T-cell (primary cell): ENCODE measurements at regions not wholly inside any gene's neighbourhood (a gene's known extent, or its start where the extent isn't known, plus 50 kb on each side); places are given as distances from the start of the nearest gene placed in this dataset.

ENCODE experiments used
- ATAC-seq, 4 experiments: fragments of 200-7000 bp in 3 of 4; fragments of 150-1000 bp in 1 of 4; cut with Tn5 transposase; replicated peaks in 1 of 4; 1 replicate in 3 of 4; 2 replicates in 1 of 4; pipeline ENCODE4 v1.10.0; 2021; ENCODE audit warnings: moderate library complexity in 3 of 4, mild to moderate bottlenecking in 2 of 4, moderate number of reproducible peaks in 1 of 4
- CTCF ChIA-PET, 2 donors: fragments of 300-600 bp; sonication (Branson Sonifier 250); formaldehyde crosslinking; loops; one replicate each; lab custom pipeline; 2022; ENCODE audit warnings: antibody characterized with exemption in 2 of 2; lab: Charles Lee
- POLR2A ChIA-PET, 2 donors: fragments of 300-600 bp; sonication (Branson Sonifier 250); formaldehyde crosslinking; loops; one replicate each; lab custom pipeline; 2022; ENCODE audit warnings: antibody characterized with exemption in 2 of 2; lab: Charles Lee
- DNase-seq, 35 experiments: peaks; one replicate each; pipeline versions ENCODE4 v3.0.0 to v3.0.0-alpha.2; 2013 to 2023
- H3K27ac ChIP-seq: one replicate; pipeline ENCODE4 v1.5.1; 2013; ENCODE audit warnings: low read length
- H3K27me3 ChIP-seq, 2 experiments: replicated peaks in 1 of 2; 1 replicate in 1 of 2; 2 replicates in 1 of 2; pipeline versions ENCODE4 v1.6.1 to v1.7.0; 2013; ENCODE audit warnings: low read length in 1 of 2, mixed read lengths in 1 of 2; ENCODE audit not compliant: control insufficient read depth in 2 of 2, insufficient read depth in 2 of 2; ENCODE audit errors: extremely low read depth in 1 of 2
- H3K36me3 ChIP-seq, 2 donors: 1 replicate in 1 of 2; 2 replicates in 1 of 2; pipeline versions ENCODE4 v1.6.1 to v1.7.0; 2013; ENCODE audit warnings: low read length in 1 of 2; ENCODE audit not compliant: control insufficient read depth in 2 of 2, insufficient read depth in 1 of 2; ENCODE audit errors: extremely low read depth in 1 of 2
- H3K4me1 ChIP-seq, 2 experiments: 1 replicate in 1 of 2; 2 replicates in 1 of 2; pipeline versions ENCODE4 v1.6.1 to v1.7.0; 2013; ENCODE audit warnings: low read length in 2 of 2, mixed read lengths in 1 of 2; ENCODE audit not compliant: insufficient read depth in 2 of 2, control insufficient read depth in 1 of 2; ENCODE audit errors: extremely low read depth in 1 of 2
- H3K4me3 ChIP-seq, 2 donors: 1 replicate in 1 of 2; 2 replicates in 1 of 2; pipeline versions ENCODE4 v1.5.1 to v1.7.0; 2013; ENCODE audit warnings: mild to moderate bottlenecking in 2 of 2, low read length in 1 of 2, moderate library complexity in 1 of 2; ENCODE audit not compliant: control insufficient read depth in 1 of 2; ENCODE audit errors: extremely low read depth in 1 of 2
- H3K9me3 ChIP-seq: 2 replicates; pipeline ENCODE4 v1.7.0; 2013
- H3K27ac Mint-ChIP-seq, 2 donors: one replicate each; pipeline ENCODE4 v1.8.0; 2020 to 2021; ENCODE audit warnings: mild to moderate bottlenecking in 2 of 2, mixed read lengths in 2 of 2
- H3K27me3 Mint-ChIP-seq, 2 donors: one replicate each; pipeline ENCODE4 v1.8.0; 2021 to 2022; ENCODE audit warnings: mixed read lengths in 2 of 2
- H3K36me3 Mint-ChIP-seq: one replicate; pipeline ENCODE4 v1.8.0; 2021; ENCODE audit warnings: mixed read lengths
- H3K4me1 Mint-ChIP-seq, 3 donors: one replicate each; pipeline ENCODE4 v1.8.0; 2020 to 2022; ENCODE audit warnings: mixed read lengths in 3 of 3, mild to moderate bottlenecking in 1 of 3
- H3K4me3 Mint-ChIP-seq, 3 donors: one replicate each; pipeline ENCODE4 v1.8.0; 2020 to 2022; ENCODE audit warnings: mild to moderate bottlenecking in 3 of 3, mixed read lengths in 3 of 3, moderate library complexity in 3 of 3
- H3K9me3 Mint-ChIP-seq, 3 donors: one replicate each; pipeline ENCODE4 v1.8.0; 2020 to 2022; ENCODE audit warnings: mixed read lengths in 3 of 3
- WGBS: methylation state at CpG from one replicate; pipeline ENCODE4 v1.1.5; 2013; ENCODE audit warnings: missing lambda C conversion rate; ENCODE audit not compliant: insufficient coverage; 5-methylcytosine and 5-hydroxymethylcytosine counted together

DNA sequence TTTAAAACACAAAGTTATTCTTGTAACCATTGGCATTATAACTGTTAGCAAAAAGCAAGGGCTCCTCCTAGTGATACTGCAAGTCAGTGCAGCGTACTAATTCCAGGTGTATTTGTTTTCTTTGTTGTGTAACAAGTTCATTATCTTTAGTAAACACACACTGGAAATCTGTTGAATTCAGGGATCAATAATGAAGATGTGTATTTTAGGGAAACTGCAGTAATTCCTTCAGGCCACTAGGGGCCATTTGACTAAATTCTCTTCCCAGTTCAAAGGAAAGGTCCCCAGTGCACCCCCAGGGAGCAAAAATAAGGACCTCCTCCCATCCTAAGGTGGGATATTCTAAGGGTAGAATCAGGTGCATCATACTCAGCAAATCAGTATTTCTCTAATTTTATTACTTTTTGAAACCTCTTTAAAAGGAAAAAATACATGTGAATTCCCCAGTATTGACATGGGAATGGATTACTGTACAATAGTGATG lies 158.6 kb upstream of the LYZL1 start:
- Histone ChIP-seq H3K4me3 (no peak overlapping the region), H3K36me3 (no peaks in the 10 kb centered on the region), H3K27me3 (peaks cover 0 to 6% of the 10 kb centered on the region in 2 experiments), H3K9me3 (no peaks in the 10 kb centered on the region), H3K27ac (no peak overlapping the region), H3K4me1 (no peaks in the 10 kb centered on the region)
- Mint-ChIP-seq H3K36me3 (no peaks in the 10 kb centered on the region), H3K27ac (no peak overlapping the region), H3K27me3 (peaks cover 19% of the 10 kb centered on the region in 2 donors), H3K4me1 (no peaks in the 10 kb centered on the region), H3K9me3 (no peaks in the 10 kb centered on the region), H3K4me3 (no peak overlapping the region)
- ATAC-seq: no peak
- ChIA-PET CTCF (no interaction called here), POLR2A (interaction anchor here in 1 of 2 donors (0.7 kb wide), 1 partner anchor 269 kb away, joined by 4 read pairs; no protein-coding TSS in a partner anchor)
- no CpG with 5 or more reads among the region's 1 CpG for WGBS
- DNase-seq: no peak

DNA sequence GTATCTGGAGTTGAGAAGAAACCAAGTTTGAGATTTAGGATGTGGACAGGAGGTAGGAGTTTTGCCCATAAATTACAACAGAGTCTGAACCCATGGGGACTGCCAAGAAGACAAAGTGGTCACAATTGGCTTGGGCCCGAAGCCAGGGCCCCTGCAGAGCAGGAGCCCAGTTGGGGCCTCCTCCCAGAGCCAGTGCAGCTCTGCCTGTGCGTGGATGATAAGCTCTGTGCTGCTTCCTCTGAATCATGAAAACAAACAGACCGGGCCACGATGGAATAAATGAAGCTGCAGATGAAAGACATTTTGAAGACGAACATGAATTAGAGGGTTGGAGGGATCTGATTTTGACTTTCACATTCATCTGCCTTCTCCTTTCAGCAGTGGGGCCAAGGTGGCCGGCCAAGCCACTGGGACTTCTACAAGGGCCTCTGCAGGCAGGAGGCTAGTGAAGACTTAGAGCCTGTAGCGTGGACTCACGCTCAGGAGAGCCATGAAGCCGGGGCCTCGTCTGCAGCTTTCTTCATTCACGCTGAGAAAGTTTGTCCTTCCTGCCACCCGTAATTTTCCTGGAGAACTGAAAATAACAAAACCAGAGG lies 156.8 kb upstream of the LYZL1 start:
- WGBS: 60% methylated on average over 9 of the region's 12 CpGs
- Histone ChIP-seq H3K27ac (no peak overlapping the region), H3K4me3 (no peak overlapping the region), H3K9me3 (no peaks in the 10 kb centered on the region), H3K36me3 (no peaks in the 10 kb centered on the region), H3K4me1 (no peaks in the 10 kb centered on the region), H3K27me3 (peaks cover 0 to 6% of the 10 kb centered on the region in 2 experiments)
- H3K4me1 Mint-ChIP-seq: no peaks in the 10 kb centered on the region
- ChIA-PET POLR2A (interaction anchor here in 1 of 2 donors (0.6 kb wide), 1 partner anchor 9 kb away, joined by 3 read pairs; no protein-coding TSS in a partner anchor), CTCF (no interaction called here)
- H3K9me3 Mint-ChIP-seq: no peaks in the 10 kb centered on the region
- no peak overlapping the region for H3K4me3 Mint-ChIP-seq
- H3K27ac Mint-ChIP-seq: no peak overlapping the region
- H3K36me3 Mint-ChIP-seq: no peaks in the 10 kb centered on the region
- DNase-seq: no peak
- ATAC-seq: no peak
- peaks cover 19 to 21% of the 10 kb centered on the region in 2 donors for H3K27me3 Mint-ChIP-seq

DNA sequence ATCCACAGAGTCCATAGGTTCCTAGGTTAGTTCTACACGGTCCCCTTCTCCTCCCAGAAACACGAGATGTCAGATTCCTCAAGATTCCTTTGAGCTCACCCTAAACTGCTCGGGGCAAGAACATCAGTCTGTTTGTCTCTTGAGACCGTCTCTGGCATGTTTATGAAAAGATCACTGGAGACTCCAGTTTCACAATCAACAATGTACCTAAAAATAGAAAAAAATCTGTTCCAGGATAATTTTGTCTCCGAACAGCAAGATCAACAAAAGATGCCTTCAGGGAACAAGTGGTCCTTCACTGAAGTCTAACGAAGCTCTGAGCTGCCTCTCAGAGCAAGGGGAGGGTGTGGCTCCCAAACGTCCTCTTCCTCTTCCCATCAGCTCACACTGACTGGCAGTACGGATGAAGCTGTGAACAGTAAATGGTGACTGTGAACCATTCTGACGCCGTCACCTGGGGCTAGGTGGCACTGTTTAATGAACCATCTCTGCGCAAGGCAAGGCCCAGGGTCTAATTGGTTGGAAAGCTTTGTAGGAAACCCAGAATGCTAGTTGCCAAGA lies 156.2 kb upstream of the LYZL1 start:
- WGBS: 83% methylated on average over 3 of the region's 11 CpGs
- Mint-ChIP-seq H3K4me3 (no peak overlapping the region), H3K4me1 (no peaks in the 10 kb centered on the region), H3K27me3 (peaks cover 19 to 21% of the 10 kb centered on the region in 2 donors), H3K36me3 (no peaks in the 10 kb centered on the region), H3K9me3 (no peaks in the 10 kb centered on the region), H3K27ac (no peak overlapping the region)
- H3K4me3 ChIP-seq: no peak overlapping the region
- no peaks in the 10 kb centered on the region for H3K36me3 ChIP-seq
- no peak overlapping the region for H3K27ac ChIP-seq
- ATAC-seq (no peak), DNase-seq (no peak)
- no peaks in the 10 kb centered on the region for H3K4me1 ChIP-seq
- H3K9me3 ChIP-seq: no peaks in the 10 kb centered on the region
- peaks cover 0 to 6% of the 10 kb centered on the region in 2 experiments for H3K27me3 ChIP-seq
- ChIA-PET POLR2A (no interaction called here), CTCF (no interaction called here)

DNA sequence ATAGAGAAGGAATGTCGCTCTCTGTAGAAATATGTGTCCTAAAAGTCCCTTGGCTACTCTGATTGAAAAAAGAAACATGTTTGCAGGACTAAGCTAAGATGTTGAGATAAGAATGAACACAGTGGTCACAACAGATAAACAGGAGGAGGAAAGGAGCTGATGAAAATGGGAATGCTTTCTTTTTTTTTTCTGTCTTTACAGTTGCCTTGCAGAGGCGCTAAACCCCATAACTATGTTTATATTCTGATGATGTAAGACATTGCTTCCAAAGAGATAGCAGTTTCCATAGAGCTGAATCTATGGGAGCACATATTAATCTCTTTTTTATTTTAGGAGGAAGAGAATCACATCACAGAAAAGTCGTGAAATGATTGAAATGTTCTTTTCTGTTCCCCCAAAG lies 153.5 kb upstream of the LYZL1 start:
- Histone ChIP-seq H3K27ac (no peak overlapping the region), H3K27me3 (peaks cover 0 to 6% of the 10 kb centered on the region in 2 experiments), H3K9me3 (no peaks in the 10 kb centered on the region), H3K4me3 (no peak overlapping the region), H3K36me3 (no peaks in the 10 kb centered on the region), H3K4me1 (no peaks in the 10 kb centered on the region)
- no peak for DNase-seq
- H3K36me3 Mint-ChIP-seq: no peaks in the 10 kb centered on the region
- no peak for ATAC-seq
- H3K4me1 Mint-ChIP-seq: no peaks in the 10 kb centered on the region
- WGBS: no CpG with 5 or more reads among the region's 3 CpGs
- peaks cover 16% of the 10 kb centered on the region in 2 donors for H3K27me3 Mint-ChIP-seq
- no peak overlapping the region for H3K4me3 Mint-ChIP-seq
- H3K27ac Mint-ChIP-seq: no peak overlapping the region
- ChIA-PET CTCF (interaction anchor here in 1 of 2 donors (0.6 kb wide), 1 partner anchor 961 kb away, joined by 3 read pairs; no protein-coding TSS in a partner anchor), POLR2A (no interaction called here)
- no peaks in the 10 kb centered on the region for H3K9me3 Mint-ChIP-seq

DNA sequence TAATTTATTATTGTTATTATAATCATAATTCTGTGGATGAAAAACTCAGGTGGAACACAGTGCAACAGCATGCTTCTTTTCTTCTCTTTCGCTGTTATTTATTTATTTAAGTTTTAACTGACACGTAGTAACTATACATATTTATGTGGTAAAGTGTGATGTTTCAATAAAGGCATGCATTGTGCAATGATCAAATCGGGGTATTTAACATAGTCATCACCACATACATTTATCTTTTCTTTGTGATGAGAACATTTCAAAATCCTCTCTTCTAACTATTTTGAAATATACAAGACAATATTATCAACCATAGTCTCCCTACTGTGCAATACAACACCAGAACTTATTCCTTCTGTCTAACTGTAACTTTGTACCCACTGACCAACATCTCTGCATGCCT lies 152.5 kb upstream of the LYZL1 start:
- no peak for DNase-seq
- H3K36me3 ChIP-seq: no peaks in the 10 kb centered on the region
- Mint-ChIP-seq H3K9me3 (no peaks in the 10 kb centered on the region), H3K4me3 (no peak overlapping the region), H3K36me3 (no peaks in the 10 kb centered on the region), H3K27ac (no peak overlapping the region), H3K27me3 (peaks cover 16% of the 10 kb centered on the region in 2 donors), H3K4me1 (no peaks in the 10 kb centered on the region)
- no peaks in the 10 kb centered on the region for H3K9me3 ChIP-seq
- POLR2A ChIA-PET: no interaction called here
- 80% methylated on average over 1 of the region's 3 CpGs for WGBS
- no peak for ATAC-seq
- CTCF ChIA-PET: no interaction called here
- H3K4me1 ChIP-seq: no peaks in the 10 kb centered on the region
- H3K4me3 ChIP-seq: no peak overlapping the region
- peaks cover 0 to 6% of the 10 kb centered on the region in 2 experiments for H3K27me3 ChIP-seq
- no peak overlapping the region for H3K27ac ChIP-seq

DNA sequence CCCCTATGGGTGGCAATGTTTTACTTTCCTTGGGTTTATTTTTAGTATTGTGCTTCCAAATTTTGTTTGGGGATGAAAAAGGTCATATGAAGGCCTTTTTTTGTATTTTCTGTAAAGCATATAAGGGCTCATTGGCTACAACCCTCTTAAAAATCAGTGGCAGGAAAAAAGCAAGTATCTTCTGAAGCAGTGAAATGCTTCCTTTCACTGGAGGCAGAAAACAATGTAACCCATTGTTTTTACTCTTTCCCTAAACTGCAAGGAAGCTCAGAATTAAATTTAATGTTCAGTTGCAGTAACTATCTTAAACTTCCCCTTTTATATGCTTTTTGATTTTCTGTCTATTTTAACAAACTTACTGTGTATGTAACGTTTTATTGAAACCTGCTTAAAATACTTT lies 148.7 kb upstream of the LYZL1 start:
- no peaks in the 10 kb centered on the region for H3K4me1 Mint-ChIP-seq
- WGBS: no CpG with 5 or more reads among the region's 1 CpG
- no peaks in the 10 kb centered on the region for H3K36me3 ChIP-seq
- H3K27me3 ChIP-seq: no peaks in the 10 kb centered on the region
- H3K27ac ChIP-seq: no peak overlapping the region
- peaks cover 8 to 24% of the 10 kb centered on the region in 2 donors for H3K27me3 Mint-ChIP-seq
- H3K27ac Mint-ChIP-seq: no peak overlapping the region
- DNase-seq (no peak), ATAC-seq (no peak)
- no peaks in the 10 kb centered on the region for H3K4me1 ChIP-seq
- POLR2A ChIA-PET: no interaction called here
- H3K4me3 Mint-ChIP-seq: no peak overlapping the region
- no peaks in the 10 kb centered on the region for H3K36me3 Mint-ChIP-seq
- H3K4me3 ChIP-seq: no peak overlapping the region
- no peaks in the 10 kb centered on the region for H3K9me3 ChIP-seq
- no peaks in the 10 kb centered on the region for H3K9me3 Mint-ChIP-seq
- CTCF ChIA-PET: no interaction called here
